Stomach smooth muscle (tissue), 2 donors: ENCODE measurements at regions not wholly inside any gene's neighbourhood (a gene's known extent, or its start where the extent isn't known, plus 50 kb on each side); places are given as distances from the start of the nearest gene placed in this dataset.

Experiments
- H3K27ac ChIP-seq: one replicate; pipeline ENCODE4 v1.7.0; 2013; ENCODE audit warnings: mild to moderate bottlenecking, low read length, inconsistent platforms
- H3K27me3 ChIP-seq, 2 donors: one replicate each; pipeline ENCODE4 v1.7.0; 2013; ENCODE audit warnings: low read length in 2 of 2; ENCODE audit not compliant: insufficient read depth in 2 of 2, control insufficient read depth in 1 of 2
- H3K36me3 ChIP-seq, 2 donors: one replicate each; pipeline ENCODE4 v1.7.0; 2013; ENCODE audit warnings: low read length in 2 of 2; ENCODE audit not compliant: control insufficient read depth in 2 of 2, insufficient read depth in 2 of 2
- H3K4me1 ChIP-seq: one replicate; pipeline ENCODE4 v1.7.0; 2013; ENCODE audit warnings: low read length; ENCODE audit not compliant: control insufficient read depth, insufficient read depth
- H3K4me3 ChIP-seq, 2 donors: one replicate each; pipeline ENCODE4 v1.7.0; 2013; ENCODE audit warnings: low read length in 2 of 2
- H3K9ac ChIP-seq, 2 donors: one replicate each; pipeline ENCODE4 v1.7.0; 2013; ENCODE audit warnings: low read length in 2 of 2, mild to moderate bottlenecking in 1 of 2
- H3K9me3 ChIP-seq, 2 donors: one replicate each; pipeline ENCODE4 v1.7.0; 2013; ENCODE audit warnings: low read length in 2 of 2; ENCODE audit not compliant: control insufficient read depth in 2 of 2
- donor health status: healthy.
- donor health status: Pancreatic carcinoma.

GRCh38 chr12:105561546-105562198 lies 231.2 kb downstream of the C12orf75 start:
- H3K27ac ChIP-seq, result peak overlapping the region; percentile 11
- H3K9ac ChIP-seq, result no peak overlapping the region
- no peaks in the 10 kb centered on the region for H3K9me3 ChIP-seq
- peaks cover 9% of the 10 kb centered on the region for H3K4me1 ChIP-seq
- no peaks in the 10 kb centered on the region for H3K27me3 ChIP-seq
- H3K36me3 ChIP-seq, result no peaks in the 10 kb centered on the region
- peak overlapping the region in 1 of 2 donors; percentile 47 for H3K4me3 ChIP-seq

- no peaks in the 10 kb centered on the region for H3K36me3 ChIP-seq
- H3K9me3 ChIP-seq, result no peaks in the 10 kb centered on the region
- peak overlapping the region; percentile 11 for H3K27ac ChIP-seq
- peak overlapping the region in 1 of 2 donors; percentile 47 for H3K4me3 ChIP-seq
- no peaks in the 10 kb centered on the region for H3K27me3 ChIP-seq
- H3K4me1 ChIP-seq, result peaks cover 9% of the 10 kb centered on the region
- H3K9ac ChIP-seq, result no peak overlapping the region
Observed at GRCh38 chr12:105562199-105562971, 231.9 kb downstream of the C12orf75 start.

DNA sequence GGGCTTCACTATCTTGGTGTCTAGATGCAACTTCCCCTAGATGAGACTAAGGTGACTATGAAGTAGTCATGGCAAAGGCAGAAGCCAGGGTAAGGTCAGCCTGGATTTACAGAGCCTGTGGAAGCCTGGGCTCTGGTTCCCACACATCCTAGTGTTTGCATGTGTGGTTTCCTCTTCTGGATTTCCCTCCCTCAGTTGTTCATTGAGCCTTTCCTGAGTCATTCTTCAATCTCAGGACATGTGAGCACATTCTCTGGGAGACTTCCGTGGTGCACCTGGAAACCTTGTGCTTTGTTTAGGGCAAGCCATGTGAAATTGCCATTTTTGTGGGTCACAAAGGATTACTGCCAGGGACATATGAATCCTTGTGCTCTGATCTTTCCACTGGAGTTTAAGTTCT lies 236.6 kb downstream of the C12orf75 start:
- H3K36me3 ChIP-seq, result no peaks in the 10 kb centered on the region
- H3K27ac ChIP-seq, result no peak overlapping the region
- no peak overlapping the region for H3K9ac ChIP-seq
- H3K4me1 ChIP-seq, result peaks cover 6% of the 10 kb centered on the region
- peaks cover 0 to 2% of the 10 kb centered on the region in 2 donors for H3K27me3 ChIP-seq
- H3K4me3 ChIP-seq, result no peak overlapping the region
- H3K9me3 ChIP-seq, result no peaks in the 10 kb centered on the region

- Histone ChIP-seq H3K27ac (no peak overlapping the region), H3K9ac (no peak overlapping the region), H3K9me3 (no peaks in the 10 kb centered on the region), H3K27me3 (peaks cover 0 to 2% of the 10 kb centered on the region in 2 donors), H3K4me1 (no peaks in the 10 kb centered on the region), H3K36me3 (no peaks in the 10 kb centered on the region), H3K4me3 (no peak overlapping the region)
Observed at GRCh38 chr12:105569886-105570285, 239.4 kb downstream of the C12orf75 start.

GRCh38 chr12:105570944-105571343 lies 240.5 kb downstream of the C12orf75 start:
- H3K4me1 ChIP-seq, result no peaks in the 10 kb centered on the region
- H3K9me3 ChIP-seq, result no peaks in the 10 kb centered on the region
- no peak overlapping the region for H3K27ac ChIP-seq
- H3K36me3 ChIP-seq, result no peaks in the 10 kb centered on the region
- H3K27me3 ChIP-seq, result peaks cover 0 to 2% of the 10 kb centered on the region in 2 donors
- no peak overlapping the region for H3K9ac ChIP-seq
- H3K4me3 ChIP-seq, result no peak overlapping the region

DNA sequence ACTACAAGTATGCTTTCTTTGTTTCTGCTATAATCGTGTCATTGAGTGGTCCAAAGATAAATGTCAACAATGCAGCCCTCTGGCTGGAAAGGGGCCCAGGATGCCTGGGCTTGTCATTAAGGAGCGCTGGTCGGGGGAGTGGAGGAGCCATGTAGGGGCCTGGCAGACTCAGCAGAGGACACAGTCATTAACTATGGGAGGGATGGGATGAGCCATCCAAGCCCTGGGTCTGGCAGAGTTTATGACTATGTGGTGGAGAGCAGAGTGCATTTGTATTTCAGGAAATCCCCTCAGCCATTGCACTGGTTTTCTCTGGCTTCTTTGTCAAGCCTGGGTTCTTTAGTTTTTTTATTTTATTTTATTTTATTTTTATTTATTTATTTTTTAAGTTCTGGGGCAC lies 243.1 kb downstream of the C12orf75 start:
- no peak overlapping the region for H3K4me3 ChIP-seq
- no peaks in the 10 kb centered on the region for H3K4me1 ChIP-seq
- H3K36me3 ChIP-seq, result no peaks in the 10 kb centered on the region
- H3K9ac ChIP-seq, result no peak overlapping the region
- H3K9me3 ChIP-seq, result no peaks in the 10 kb centered on the region
- peaks cover 2 to 3% of the 10 kb centered on the region in 2 donors for H3K27me3 ChIP-seq
- H3K27ac ChIP-seq, result no peak overlapping the region

DNA sequence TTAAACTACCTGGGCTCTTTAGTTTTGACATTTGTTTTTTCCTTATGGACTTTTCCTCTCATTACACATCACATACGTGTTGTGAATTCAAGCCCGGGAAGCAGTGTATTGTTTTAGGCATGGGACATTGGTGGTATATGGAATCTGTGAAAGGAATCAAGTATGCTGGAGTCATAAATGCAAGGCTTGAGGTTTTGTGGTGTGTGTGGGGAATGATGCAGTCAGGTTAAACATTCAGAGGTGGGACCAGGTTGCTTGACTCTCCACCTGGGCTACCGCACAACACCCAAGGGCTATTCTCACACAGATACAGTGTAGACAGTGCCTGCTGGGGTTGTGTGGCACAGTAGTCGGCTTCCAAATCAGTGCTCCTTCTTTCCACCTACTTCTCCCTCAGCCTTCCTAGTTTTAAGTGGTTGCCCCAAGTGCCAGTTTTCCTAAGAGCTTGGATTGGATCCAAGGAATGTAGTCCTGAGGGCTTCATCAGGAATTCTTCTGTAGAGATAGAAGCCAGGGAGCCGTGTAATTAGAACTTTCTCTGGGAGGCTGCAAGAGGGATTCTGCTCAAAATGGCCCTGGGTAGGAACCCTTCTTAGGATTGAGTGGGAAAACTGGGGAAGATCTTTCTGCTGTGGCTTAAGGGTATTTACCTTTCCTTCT lies 243.7 kb downstream of the C12orf75 start:
- no peak overlapping the region for H3K27ac ChIP-seq
- H3K4me3 ChIP-seq, result no peak overlapping the region
- no peaks in the 10 kb centered on the region for H3K36me3 ChIP-seq
- peaks cover 2 to 3% of the 10 kb centered on the region in 2 donors for H3K27me3 ChIP-seq
- no peaks in the 10 kb centered on the region for H3K4me1 ChIP-seq
- H3K9ac ChIP-seq, result no peak overlapping the region
- no peaks in the 10 kb centered on the region for H3K9me3 ChIP-seq

DNA sequence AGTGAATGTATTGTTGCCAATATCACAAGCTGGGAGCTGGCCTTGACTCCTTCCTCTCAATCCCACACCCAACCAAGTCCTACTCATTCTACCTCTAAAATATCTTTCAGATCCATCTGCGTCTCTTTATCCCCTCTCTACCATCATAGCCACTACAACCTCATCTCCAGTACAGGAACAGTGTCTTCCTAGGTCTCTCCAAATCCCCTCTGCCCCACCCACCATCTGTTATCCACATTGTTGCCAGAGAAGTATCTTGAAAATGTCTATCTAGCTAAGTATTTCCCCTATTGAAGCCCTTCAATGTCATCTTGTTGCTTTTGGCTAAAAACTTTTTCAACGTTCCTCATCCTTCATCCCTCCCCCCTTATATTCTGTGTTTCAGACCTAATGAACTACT lies 244.7 kb downstream of the C12orf75 start:
- Histone ChIP-seq H3K27me3 (peaks cover 2 to 3% of the 10 kb centered on the region in 2 donors), H3K36me3 (no peaks in the 10 kb centered on the region), H3K9me3 (no peaks in the 10 kb centered on the region), H3K4me1 (no peaks in the 10 kb centered on the region), H3K4me3 (no peak overlapping the region), H3K9ac (no peak overlapping the region), H3K27ac (no peak overlapping the region)

GRCh38 chr12:105576261-105576660 lies 245.8 kb downstream of the C12orf75 start:
- H3K4me1 ChIP-seq, result no peaks in the 10 kb centered on the region
- no peaks in the 10 kb centered on the region for H3K36me3 ChIP-seq
- no peak overlapping the region for H3K4me3 ChIP-seq
- no peak overlapping the region for H3K27ac ChIP-seq
- H3K9ac ChIP-seq, result no peak overlapping the region
- no peaks in the 10 kb centered on the region for H3K9me3 ChIP-seq
- peaks cover 0 to 3% of the 10 kb centered on the region in 2 donors for H3K27me3 ChIP-seq

- no peak overlapping the region for H3K4me3 ChIP-seq
- H3K36me3 ChIP-seq, result no peaks in the 10 kb centered on the region
- no peak overlapping the region for H3K9ac ChIP-seq
- no peak overlapping the region for H3K27ac ChIP-seq
- H3K27me3 ChIP-seq, result peaks cover 0 to 3% of the 10 kb centered on the region in 2 donors
- no peaks in the 10 kb centered on the region for H3K4me1 ChIP-seq
- H3K9me3 ChIP-seq, result no peaks in the 10 kb centered on the region
Observed at GRCh38 chr12:105580821-105581352, 250.4 kb downstream of the C12orf75 start.
